D721Med (cell line): ENCODE measurements at regions not wholly inside any gene's neighbourhood (a gene's known extent, or its start where the extent isn't known, plus 50 kb on each side); places are given as distances from the start of the nearest gene placed in this dataset.

Experiments used
- DNase-seq: peaks from one replicate; pipeline ENCODE4 v3.0.0; 2011; ENCODE audit warnings: low spot score; ENCODE audit not compliant: insufficient read length
- FAIRE-seq: peaks from 2 replicates; lab custom pipeline; 2011; peaks lifted over from hg19 to GRCh38; lab: Jason Lieb, UNC
- CTCF ChIP-seq: IDR thresholded peaks from 2 replicates; pipeline ENCODE4 v1.5.1; 2012; ENCODE audit warnings: mild to moderate bottlenecking, control low read depth; ENCODE audit not compliant: insufficient read depth; ENCODE audit errors: missing control alignments

- FAIRE-seq (no peak), DNase-seq (no peak)
- no peak for TF ChIP-seq CTCF
Measured at GRCh38 chr2:16477648-16478047, 188.0 kb downstream of the CYRIA start.

GRCh38 chr2:16476866-16477265 lies 188.8 kb downstream of the CYRIA start:
- DNase-seq (no peak), FAIRE-seq (no peak)
- no peak for TF ChIP-seq CTCF

- no peak for DNase-seq
- FAIRE-seq: no peak
Measured at GRCh38 chr2:16475986-16476567, 189.6 kb downstream of the CYRIA start.

GRCh38 chr2:16475586-16475985 lies 190.0 kb downstream of the CYRIA start:
- no peak for DNase-seq
- no peak for FAIRE-seq
- no peak for TF ChIP-seq CTCF

More at GRCh38 chr2:16475986-16476567, 189.6 kb downstream of the CYRIA start:
- TF ChIP-seq CTCF: no peak

- DNase-seq: no peak
- no peak for TF ChIP-seq CTCF
- FAIRE-seq: no peak
Measured at GRCh38 chr2:16473575-16473974, 192.1 kb downstream of the CYRIA start.

- DNase-seq (no peak), FAIRE-seq (no peak)
- TF ChIP-seq CTCF: no peak
Measured at GRCh38 chr2:16470936-16471490, 194.6 kb downstream of the CYRIA start.

GRCh38 chr2:16466821-16467151 lies 198.8 kb downstream of the CYRIA start:
- DNase-seq: no peak
- no peak for TF ChIP-seq CTCF

More at GRCh38 chr2:16466821-16467151, 198.8 kb downstream of the CYRIA start:
- no peak for FAIRE-seq
